Neural progenitor cell (in vitro differentiated cells): ENCODE measurements at regions not wholly inside any gene's neighbourhood (a gene's known extent, or its start where the extent isn't known, plus 50 kb on each side); places are given as distances from the start of the nearest gene placed in this dataset.

Source experiments
- DNase-seq: peaks from one replicate; pipeline ENCODE4 v3.0.0-alpha.2; 2016; ENCODE audit warnings: low spot score
- H2AFZ ChIP-seq: fragments of 200-600 bp; sonication (generic); replicated peaks from 2 replicates; pipeline ENCODE4 v1.6.1; 2016; ENCODE audit warnings: antibody characterized with exemption
- H3F3A ChIP-seq: fragments of 200-600 bp; sonication (generic); 2 replicates; pipeline ENCODE4 v1.6.1; 2016; ENCODE audit warnings: antibody characterized with exemption, low read depth
- H3K27ac ChIP-seq: fragments of 200-600 bp; sonication (generic); 2 replicates; pipeline ENCODE4 v1.5.1; 2016; ENCODE audit warnings: mild to moderate bottlenecking
- H3K27me3 ChIP-seq: fragments of 200-600 bp; sonication (generic); 2 replicates; pipeline ENCODE4 v1.6.1; 2016; ENCODE audit warnings: mild to moderate bottlenecking, moderate library complexity
- H3K36me3 ChIP-seq: fragments of 200-600 bp; sonication (generic); 2 replicates; pipeline ENCODE4 v1.5.1; 2016
- H3K4me1 ChIP-seq: fragments of 200-600 bp; sonication (generic); 2 replicates; pipeline ENCODE4 v1.6.1; 2016; ENCODE audit warnings: mixed run types
- H3K4me2 ChIP-seq: fragments of 200-600 bp; sonication (generic); 2 replicates; pipeline ENCODE4 v1.6.1; 2016
- H3K4me3 ChIP-seq: fragments of 200-600 bp; sonication (generic); 2 replicates; pipeline ENCODE4 v1.5.1; 2016
- H3K79me2 ChIP-seq: fragments of 200-600 bp; sonication (generic); 2 replicates; pipeline ENCODE4 v1.6.1; 2016; ENCODE audit warnings: low read depth
- H3K9ac ChIP-seq: fragments of 200-600 bp; sonication (generic); 2 replicates; pipeline ENCODE4 v1.6.1; 2016
- H3K9me3 ChIP-seq: fragments of 200-600 bp; sonication (generic); 2 replicates; pipeline ENCODE4 v1.5.1; 2016; ENCODE audit warnings: low read depth
- H4K20me1 ChIP-seq: fragments of 200-600 bp; sonication (generic); 2 replicates; pipeline ENCODE4 v1.6.1; 2016; ENCODE audit warnings: low read depth
- H3K27ac Mint-ChIP-seq: 3 replicates; pipeline ENCODE4 v1.8.0; 2021; ENCODE audit warnings: mixed read lengths
- H3K27me3 Mint-ChIP-seq: 2 replicates; pipeline ENCODE4 v1.8.0; 2022; ENCODE audit warnings: low read depth, mild to moderate bottlenecking, inconsistent platforms, moderate library complexity, mixed read lengths; ENCODE audit not compliant: insufficient read depth
- H3K36me3 Mint-ChIP-seq: 3 replicates; pipeline ENCODE4 v1.8.0; 2021; ENCODE audit warnings: mixed read lengths
- H3K4me1 Mint-ChIP-seq: 3 replicates; pipeline ENCODE4 v1.8.0; 2021; ENCODE audit warnings: mixed read lengths
- H3K4me3 Mint-ChIP-seq: 3 replicates; pipeline ENCODE4 v1.8.0; 2021; ENCODE audit warnings: mild to moderate bottlenecking, moderate library complexity, mixed read lengths
- H3K9me3 Mint-ChIP-seq: 3 replicates; pipeline ENCODE4 v1.8.0; 2020; ENCODE audit warnings: mixed read lengths
- CTCF ChIP-seq: fragments of 200-600 bp; sonication (generic); IDR thresholded peaks from 2 replicates; pipeline ENCODE4 v1.5.1; 2017; ENCODE audit warnings: antibody characterized with exemption, mild to moderate bottlenecking
- EZH2 ChIP-seq: fragments of 200-600 bp; sonication (generic); IDR thresholded peaks from 2 replicates; pipeline ENCODE4 v1.6.1; 2017; ENCODE audit warnings: antibody characterized with exemption, mild to moderate bottlenecking, moderate library complexity
- EZH2phosphoT487 ChIP-seq: fragments of 200-600 bp; sonication (generic); IDR thresholded peaks from 2 replicates; pipeline ENCODE4 v1.6.1; 2017; ENCODE audit warnings: antibody characterized with exemption

- H2AFZ ChIP-seq = no peak overlapping the region
- H3K4me1 Mint-ChIP-seq = peaks cover 24% of the 10 kb centered on the region
- H3K9ac ChIP-seq = no peak overlapping the region
- TF ChIP-seq CTCF (no peak), EZH2phosphoT487 (no peak), EZH2 (no peak)
- H3K4me3 Mint-ChIP-seq = no peak overlapping the region
- no peaks in the 10 kb centered on the region for H3F3A ChIP-seq
- no peaks in the 10 kb centered on the region for H3K27me3 ChIP-seq
- no peaks in the 10 kb centered on the region for H3K79me2 ChIP-seq
- no peak overlapping the region for H3K27ac Mint-ChIP-seq
- peaks cover 5% of the 10 kb centered on the region for H3K27me3 Mint-ChIP-seq
- H3K36me3 ChIP-seq = no peaks in the 10 kb centered on the region
- H3K9me3 ChIP-seq = no peaks in the 10 kb centered on the region
- no peak overlapping the region for H3K27ac ChIP-seq
- peaks cover 3% of the 10 kb centered on the region for H3K36me3 Mint-ChIP-seq
- H3K4me1 ChIP-seq = peaks cover 9% of the 10 kb centered on the region
- no peaks in the 10 kb centered on the region for H4K20me1 ChIP-seq
- H3K4me3 ChIP-seq = no peak overlapping the region
- DNase-seq = no peak
- H3K4me2 ChIP-seq = no peak overlapping the region
- H3K9me3 Mint-ChIP-seq = no peaks in the 10 kb centered on the region
Observed at GRCh38 chr15:62821384-62822131, 221.0 kb upstream of the TPM1 start.

- Mint-ChIP-seq H3K27me3 (peaks cover 5% of the 10 kb centered on the region), H3K9me3 (no peaks in the 10 kb centered on the region), H3K27ac (no peak overlapping the region), H3K36me3 (peaks cover 5% of the 10 kb centered on the region), H3K4me3 (no peak overlapping the region), H3K4me1 (peaks cover 24% of the 10 kb centered on the region)
- H3K36me3 ChIP-seq = no peaks in the 10 kb centered on the region
- H3K4me3 ChIP-seq = no peak overlapping the region
- H3K4me2 ChIP-seq = no peak overlapping the region
- H3K4me1 ChIP-seq = peaks cover 9% of the 10 kb centered on the region
- H2AFZ ChIP-seq = no peak overlapping the region
- no peaks in the 10 kb centered on the region for H4K20me1 ChIP-seq
- H3K27ac ChIP-seq = no peak overlapping the region
- no peak for TF ChIP-seq EZH2
- TF ChIP-seq EZH2phosphoT487 = no peak
- no peak for TF ChIP-seq CTCF
- no peaks in the 10 kb centered on the region for H3K27me3 ChIP-seq
- no peaks in the 10 kb centered on the region for H3K79me2 ChIP-seq
- DNase-seq = no peak
- H3K9me3 ChIP-seq = no peaks in the 10 kb centered on the region
- H3K9ac ChIP-seq = no peak overlapping the region
- no peaks in the 10 kb centered on the region for H3F3A ChIP-seq
Observed at GRCh38 chr15:62822228-62822627, 220.3 kb upstream of the TPM1 start.

GRCh38 chr15:62823561-62823960, 219.0 kb upstream of the TPM1 start:
- Mint-ChIP-seq H3K36me3 (peaks cover 5% of the 10 kb centered on the region), H3K27me3 (peaks cover 3% of the 10 kb centered on the region), H3K4me1 (peaks cover 24% of the 10 kb centered on the region), H3K27ac (no peak overlapping the region), H3K4me3 (no peak overlapping the region), H3K9me3 (no peaks in the 10 kb centered on the region)
- Histone ChIP-seq H3F3A (no peaks in the 10 kb centered on the region), H3K36me3 (no peaks in the 10 kb centered on the region), H3K79me2 (no peaks in the 10 kb centered on the region), H4K20me1 (no peaks in the 10 kb centered on the region), H3K4me2 (no peak overlapping the region), H3K27me3 (no peaks in the 10 kb centered on the region), H3K9ac (no peak overlapping the region), H3K9me3 (no peaks in the 10 kb centered on the region), H3K4me3 (no peak overlapping the region), H3K27ac (no peak overlapping the region), H3K4me1 (peaks cover 9% of the 10 kb centered on the region), H2AFZ (no peak overlapping the region)
- TF ChIP-seq CTCF (no peak), EZH2 (no peak), EZH2phosphoT487 (no peak)
- no peak for DNase-seq
